Parathyroid adenoma (tissue), 2 donors: ENCODE measurements at regions not wholly inside any gene's neighbourhood (a gene's known extent, or its start where the extent isn't known, plus 50 kb on each side); places are given as distances from the start of the nearest gene placed in this dataset.

Source experiments
- H2AFZ ChIP-seq: fragments of 300-600 bp; sonication (generic); one replicate; pipeline ENCODE4 v1.7.0; 2017; ENCODE audit warnings: antibody characterized with exemption, mild to moderate bottlenecking
- H3K27ac ChIP-seq: fragments of 300-600 bp; sonication (generic); one replicate; pipeline ENCODE4 v1.7.0; 2017
- H3K27me3 ChIP-seq: fragments of 300-600 bp; sonication (generic); one replicate; pipeline ENCODE4 v1.7.0; 2017; ENCODE audit warnings: low read length; ENCODE audit not compliant: control insufficient read depth, insufficient read depth
- H3K36me3 ChIP-seq: fragments of 300-600 bp; sonication (generic); one replicate; pipeline ENCODE4 v1.7.0; 2017; ENCODE audit warnings: low read length; ENCODE audit not compliant: control insufficient read depth, insufficient read depth
- H3K4me1 ChIP-seq: fragments of 300-600 bp; sonication (generic); one replicate; pipeline ENCODE4 v1.7.0; 2017; ENCODE audit warnings: control low read depth
- H3K4me2 ChIP-seq: fragments of 300-600 bp; sonication (generic); one replicate; pipeline ENCODE4 v1.7.0; 2017; ENCODE audit warnings: low read length
- H3K4me3 ChIP-seq: fragments of 300-600 bp; sonication (generic); one replicate; pipeline ENCODE4 v1.7.0; 2017; ENCODE audit warnings: low read depth, low read length
- H3K79me2 ChIP-seq: fragments of 300-600 bp; sonication (generic); one replicate; pipeline ENCODE4 v1.7.0; 2017; ENCODE audit warnings: control low read depth
- H3K9ac ChIP-seq: fragments of 300-600 bp; sonication (generic); one replicate; pipeline ENCODE4 v1.7.0; 2017; ENCODE audit warnings: mild to moderate bottlenecking
- H3K9me3 ChIP-seq: fragments of 300-600 bp; sonication (generic); one replicate; pipeline ENCODE4 v1.7.0; 2017; ENCODE audit warnings: low read length; ENCODE audit not compliant: control insufficient read depth
- TF ChIP-seq, protein P1 (sequence below): fragments of 300-600 bp; sonication (generic); IDR thresholded peaks from one replicate; pipeline ENCODE4 v1.7.0; 2017; ENCODE audit warnings: antibody characterized with exemption, mild to moderate bottlenecking
- donor health status: primary hyperparathyroidism.

DNA sequence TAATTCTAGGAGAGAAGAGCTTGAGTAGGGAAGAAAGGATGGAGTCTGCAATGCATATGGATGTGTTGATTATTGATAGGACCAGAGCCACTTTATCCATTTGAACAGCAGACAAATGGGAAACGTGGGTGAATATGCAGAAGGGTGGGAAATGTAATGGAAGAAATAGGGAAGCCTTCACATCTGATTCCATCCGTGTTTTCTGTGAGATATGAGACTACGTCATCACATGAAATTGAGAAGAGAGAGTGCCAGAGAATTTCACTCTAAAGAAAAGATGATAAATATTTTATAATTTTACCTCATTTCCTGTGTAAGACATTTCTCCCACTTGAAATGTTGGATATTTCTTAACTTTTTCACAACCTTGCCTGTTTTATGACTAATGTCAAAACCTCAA is 788.4 kb upstream of the FAM98A start:
- Histone ChIP-seq H3K27ac (no peak overlapping the region), H3K9me3 (no peaks in the 10 kb centered on the region), H2AFZ (no peak overlapping the region), H3K4me1 (no peaks in the 10 kb centered on the region), H3K4me3 (no peak overlapping the region), H3K27me3 (no peaks in the 10 kb centered on the region), H3K79me2 (no peaks in the 10 kb centered on the region), H3K4me2 (no peak overlapping the region), H3K9ac (no peak overlapping the region), H3K36me3 (no peaks in the 10 kb centered on the region)
- TF ChIP-seq, protein P1, sequence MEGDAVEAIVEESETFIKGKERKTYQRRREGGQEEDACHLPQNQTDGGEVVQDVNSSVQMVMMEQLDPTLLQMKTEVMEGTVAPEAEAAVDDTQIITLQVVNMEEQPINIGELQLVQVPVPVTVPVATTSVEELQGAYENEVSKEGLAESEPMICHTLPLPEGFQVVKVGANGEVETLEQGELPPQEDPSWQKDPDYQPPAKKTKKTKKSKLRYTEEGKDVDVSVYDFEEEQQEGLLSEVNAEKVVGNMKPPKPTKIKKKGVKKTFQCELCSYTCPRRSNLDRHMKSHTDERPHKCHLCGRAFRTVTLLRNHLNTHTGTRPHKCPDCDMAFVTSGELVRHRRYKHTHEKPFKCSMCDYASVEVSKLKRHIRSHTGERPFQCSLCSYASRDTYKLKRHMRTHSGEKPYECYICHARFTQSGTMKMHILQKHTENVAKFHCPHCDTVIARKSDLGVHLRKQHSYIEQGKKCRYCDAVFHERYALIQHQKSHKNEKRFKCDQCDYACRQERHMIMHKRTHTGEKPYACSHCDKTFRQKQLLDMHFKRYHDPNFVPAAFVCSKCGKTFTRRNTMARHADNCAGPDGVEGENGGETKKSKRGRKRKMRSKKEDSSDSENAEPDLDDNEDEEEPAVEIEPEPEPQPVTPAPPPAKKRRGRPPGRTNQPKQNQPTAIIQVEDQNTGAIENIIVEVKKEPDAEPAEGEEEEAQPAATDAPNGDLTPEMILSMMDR, result no peak

DNA sequence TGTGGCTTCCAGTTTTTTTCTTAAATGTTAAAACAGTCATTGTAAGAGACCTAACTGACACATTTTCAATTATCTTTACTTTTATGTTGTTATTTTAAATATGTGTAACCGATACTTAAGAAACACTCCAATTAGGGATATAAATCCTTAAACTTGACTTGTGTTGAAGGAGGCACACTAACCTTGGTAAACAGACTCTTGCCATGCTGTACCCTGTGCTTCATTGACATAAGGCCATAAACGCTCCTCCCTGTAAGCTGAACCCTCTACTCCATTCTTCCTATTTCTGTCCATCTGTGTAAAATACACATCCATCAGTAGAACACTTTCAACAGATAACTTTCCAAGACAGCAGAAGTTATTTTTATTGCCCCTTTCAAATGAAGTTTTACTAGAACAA is 780.5 kb upstream of the FAM98A start:
- Histone ChIP-seq H3K4me3 (no peak overlapping the region), H2AFZ (no peak overlapping the region), H3K4me1 (no peaks in the 10 kb centered on the region), H3K36me3 (no peaks in the 10 kb centered on the region), H3K4me2 (no peak overlapping the region), H3K79me2 (no peaks in the 10 kb centered on the region), H3K9ac (no peak overlapping the region), H3K27ac (no peak overlapping the region), H3K9me3 (no peaks in the 10 kb centered on the region), H3K27me3 (no peaks in the 10 kb centered on the region)
- TF ChIP-seq, protein P1, result no peak

DNA sequence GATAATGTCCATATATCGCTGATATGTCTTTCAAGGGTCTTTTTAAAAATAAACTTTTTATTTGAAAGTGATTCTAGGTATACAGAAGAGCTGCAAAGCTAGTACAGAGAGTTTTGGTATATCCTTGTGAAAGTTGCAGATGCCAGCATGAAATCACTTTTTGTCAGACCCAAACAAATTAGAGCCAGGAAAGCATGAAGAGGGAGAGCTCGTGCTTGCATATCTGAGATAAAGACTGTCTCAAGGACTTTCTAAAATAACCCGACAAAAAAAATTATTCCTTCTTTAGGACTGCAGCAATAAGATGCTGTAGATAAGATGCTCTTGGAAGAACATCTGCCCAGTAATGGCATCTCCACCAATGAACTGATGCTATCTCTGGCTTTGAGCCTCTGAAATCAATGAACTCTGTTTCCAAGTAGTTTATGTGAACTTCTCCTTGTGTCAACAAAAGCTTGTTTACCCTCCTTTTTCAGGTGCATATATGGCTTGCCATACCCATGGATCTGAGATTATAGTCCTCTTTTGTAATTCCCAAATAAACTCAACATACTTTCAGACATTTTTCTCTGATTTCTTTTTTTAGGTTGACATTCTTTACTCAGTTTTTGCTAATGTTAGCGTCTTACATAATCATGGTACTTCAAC is 774.6 kb upstream of the FAM98A start:
- Histone ChIP-seq H3K4me2 (no peak overlapping the region), H3K4me3 (no peak overlapping the region)

DNA sequence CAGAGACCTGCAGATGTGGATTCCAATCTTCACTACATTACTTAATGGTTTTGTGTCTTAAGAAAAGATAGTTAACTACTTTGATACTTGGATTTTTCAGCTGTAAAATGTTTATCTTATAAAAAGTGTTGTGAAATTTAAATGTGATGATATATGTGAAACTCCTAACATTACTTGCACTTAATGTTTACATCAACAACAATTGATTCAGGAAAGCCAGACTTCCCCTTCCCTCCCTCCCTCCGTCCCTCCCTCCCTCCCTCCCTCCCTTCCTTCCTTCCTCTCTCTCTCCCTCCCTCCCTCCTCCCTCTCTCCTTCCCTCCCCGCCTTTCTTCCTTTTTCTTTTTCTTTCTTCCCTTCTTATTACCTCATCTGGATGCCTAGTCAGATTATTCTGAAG is 773.9 kb upstream of the FAM98A start:
- no peaks in the 10 kb centered on the region for H3K27me3 ChIP-seq
- no peak overlapping the region for H3K9ac ChIP-seq
- no peak overlapping the region for H3K27ac ChIP-seq
- H3K9me3 ChIP-seq, result no peaks in the 10 kb centered on the region
- no peak overlapping the region for H3K4me2 ChIP-seq
- no peaks in the 10 kb centered on the region for H3K36me3 ChIP-seq
- H2AFZ ChIP-seq, result no peak overlapping the region
- no peaks in the 10 kb centered on the region for H3K4me1 ChIP-seq
- TF ChIP-seq, protein P1, result no peak
- H3K4me3 ChIP-seq, result no peak overlapping the region
- H3K79me2 ChIP-seq, result no peaks in the 10 kb centered on the region

More for the DNA sequence above, 774.6 kb upstream of the FAM98A start:
- no peaks in the 10 kb centered on the region for H3K79me2 ChIP-seq
- no peak overlapping the region for H3K27ac ChIP-seq
- no peaks in the 10 kb centered on the region for H3K4me1 ChIP-seq
- no peak overlapping the region for H2AFZ ChIP-seq
- no peak overlapping the region for H3K9ac ChIP-seq
- TF ChIP-seq, protein P1, result no peak
- H3K36me3 ChIP-seq, result no peaks in the 10 kb centered on the region
- no peaks in the 10 kb centered on the region for H3K9me3 ChIP-seq
- H3K27me3 ChIP-seq, result no peaks in the 10 kb centered on the region

DNA sequence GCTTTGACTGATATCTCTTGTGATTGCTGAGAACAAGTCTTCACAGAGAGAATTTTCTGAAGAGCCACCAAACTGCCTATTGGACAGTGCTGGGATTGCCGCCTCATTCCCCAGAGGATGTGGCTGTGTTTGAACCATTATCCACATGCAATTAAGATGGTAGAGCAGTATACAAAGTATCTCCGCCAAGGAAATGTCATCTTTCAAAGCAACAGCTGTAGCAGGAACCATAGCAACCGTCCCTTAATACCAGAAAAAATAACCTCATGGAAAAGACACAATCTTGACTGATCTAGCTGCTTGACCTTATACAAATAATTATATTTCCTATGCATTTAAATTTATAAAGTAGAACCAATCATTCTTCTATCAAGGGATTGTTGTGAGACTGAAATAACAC is 772.6 kb upstream of the FAM98A start:
- Histone ChIP-seq H3K36me3 (no peaks in the 10 kb centered on the region), H3K79me2 (no peaks in the 10 kb centered on the region), H3K9ac (no peak overlapping the region), H3K4me3 (no peak overlapping the region), H3K9me3 (no peaks in the 10 kb centered on the region), H3K27ac (no peak overlapping the region), H3K4me1 (no peaks in the 10 kb centered on the region), H2AFZ (no peak overlapping the region), H3K4me2 (no peak overlapping the region), H3K27me3 (no peaks in the 10 kb centered on the region)
- TF ChIP-seq, protein P1, result no peak
